ENCODE measurements at regions not wholly inside any gene's neighbourhood (a gene's known extent, or its start where the extent isn't known, plus 50 kb on each side); places are given as distances from the start of the nearest gene placed in this dataset.

DNA sequence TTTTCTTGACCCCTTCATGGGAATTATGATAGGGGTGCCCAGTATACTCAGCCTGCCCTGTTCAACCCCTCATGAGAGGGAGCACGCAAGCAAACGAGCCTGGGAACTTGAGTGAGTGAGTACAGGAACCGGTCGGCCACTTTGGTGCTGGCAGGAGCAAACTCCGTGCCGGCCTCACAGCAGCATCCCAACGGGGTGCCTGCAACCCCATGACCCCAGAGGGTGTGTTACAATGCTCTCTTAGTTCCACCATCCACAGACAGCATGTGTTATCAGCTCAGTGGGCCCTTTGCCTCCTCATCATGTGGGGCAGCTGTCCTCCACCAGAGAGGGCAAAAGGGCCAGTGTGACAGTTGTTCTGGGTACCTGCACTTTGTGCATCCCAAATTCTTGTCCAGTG, 289.8 kb downstream of the FRK start:
- Mint-ChIP-seq H3K4me3 (no peak overlapping the region), H3K9me3 (peaks cover 0 to 2% (median 0%) of the 10 kb centered on the region in 7 donors), H3K27ac (no peak overlapping the region), H3K36me3 (no peaks in the 10 kb centered on the region), H3K27me3 (ENCODE audit: low read depth in 3 of 3) (no peaks in the 10 kb centered on the region), H3K4me1 (no peaks in the 10 kb centered on the region)
- H3K9me3 ChIP-seq (replicated peaks in 1 of 2; ENCODE audit: control insufficient read depth in 1 of 2, insufficient read depth in 1 of 2, low read length in 2 of 2): peaks cover 0 to 3% of the 10 kb centered on the region in 2 donors
- 94% methylated on average over 7 of the region's 7 CpGs for WGBS (ENCODE audit: insufficient coverage)
- intact Hi-C loops (cut with micrococcal nuclease): no loop called here
- no peaks in the 10 kb centered on the region for H3K79me2 ChIP-seq (ENCODE audit: insufficient read depth, low read length)
- H3K36me3 ChIP-seq (replicated peaks in 1 of 2; ENCODE audit: control insufficient read depth in 1 of 2, insufficient read depth in 2 of 2, low read length in 2 of 2): no peaks in the 10 kb centered on the region
- no peak overlapping the region for H3K27ac ChIP-seq (ENCODE audit: low read depth in 1 of 2, low read length in 2 of 2)
- TF ChIP-seq, protein P1, sequence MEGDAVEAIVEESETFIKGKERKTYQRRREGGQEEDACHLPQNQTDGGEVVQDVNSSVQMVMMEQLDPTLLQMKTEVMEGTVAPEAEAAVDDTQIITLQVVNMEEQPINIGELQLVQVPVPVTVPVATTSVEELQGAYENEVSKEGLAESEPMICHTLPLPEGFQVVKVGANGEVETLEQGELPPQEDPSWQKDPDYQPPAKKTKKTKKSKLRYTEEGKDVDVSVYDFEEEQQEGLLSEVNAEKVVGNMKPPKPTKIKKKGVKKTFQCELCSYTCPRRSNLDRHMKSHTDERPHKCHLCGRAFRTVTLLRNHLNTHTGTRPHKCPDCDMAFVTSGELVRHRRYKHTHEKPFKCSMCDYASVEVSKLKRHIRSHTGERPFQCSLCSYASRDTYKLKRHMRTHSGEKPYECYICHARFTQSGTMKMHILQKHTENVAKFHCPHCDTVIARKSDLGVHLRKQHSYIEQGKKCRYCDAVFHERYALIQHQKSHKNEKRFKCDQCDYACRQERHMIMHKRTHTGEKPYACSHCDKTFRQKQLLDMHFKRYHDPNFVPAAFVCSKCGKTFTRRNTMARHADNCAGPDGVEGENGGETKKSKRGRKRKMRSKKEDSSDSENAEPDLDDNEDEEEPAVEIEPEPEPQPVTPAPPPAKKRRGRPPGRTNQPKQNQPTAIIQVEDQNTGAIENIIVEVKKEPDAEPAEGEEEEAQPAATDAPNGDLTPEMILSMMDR (IDR thresholded peaks at IDR 0.05): no peak
- no peaks in the 10 kb centered on the region for H3K27me3 ChIP-seq (ENCODE audit: control insufficient read depth in 2 of 2, insufficient read depth in 2 of 2, low read length in 2 of 2)
- no peaks in the 10 kb centered on the region for H3K4me1 ChIP-seq (ENCODE audit: control insufficient read depth in 1 of 2, insufficient read depth in 2 of 2, low read length in 2 of 2)
- no peak overlapping the region for H3K4me2 ChIP-seq (replicated peaks; ENCODE audit: extremely low read depth, low read length, poor library complexity, severe bottlenecking)
- DNase-seq: no peak
- no peaks in the 10 kb centered on the region for H4K20me1 ChIP-seq (ENCODE audit: insufficient read depth, low read length)
- no peak overlapping the region for H3K9ac ChIP-seq (ENCODE audit: insufficient read depth, low read length, poor library complexity, severe bottlenecking)
- H2AFZ ChIP-seq (ENCODE audit: insufficient read depth, low read depth, low read length, poor library complexity, severe bottlenecking): no peak overlapping the region
- no peak overlapping the region for H3K4me3 ChIP-seq (replicated peaks in 1 of 3; ENCODE audit: low read depth in 2 of 3, low read length in 3 of 3)

DNA sequence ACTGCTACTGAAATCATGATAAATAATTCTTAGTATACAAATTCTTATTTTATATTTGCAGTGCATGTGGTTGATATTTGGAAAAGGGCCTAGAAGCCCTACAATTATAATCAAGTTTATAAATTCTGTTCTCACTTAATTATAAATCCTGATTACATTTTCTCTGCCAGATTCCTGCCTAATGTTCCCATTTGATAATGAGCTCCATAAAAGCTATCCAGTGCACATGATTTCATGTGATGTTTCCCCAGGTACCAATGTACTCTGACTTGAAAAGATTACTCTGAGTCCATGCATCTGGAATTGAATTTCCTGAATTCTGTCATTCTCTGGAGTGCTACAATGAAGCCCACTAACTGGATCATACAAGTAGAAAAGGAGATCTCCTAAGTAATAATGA, 292.2 kb downstream of the FRK start:
- H3K79me2 ChIP-seq (ENCODE audit: insufficient read depth, low read length): no peaks in the 10 kb centered on the region
- H3K4me2 ChIP-seq (replicated peaks; ENCODE audit: extremely low read depth, low read length, poor library complexity, severe bottlenecking): no peak overlapping the region
- no peaks in the 10 kb centered on the region for H3K4me1 ChIP-seq (ENCODE audit: control insufficient read depth in 1 of 2, insufficient read depth in 2 of 2, low read length in 2 of 2)
- Mint-ChIP-seq H3K27me3 (ENCODE audit: low read depth in 3 of 3) (peaks cover 0 to 1% (median 0%) of the 10 kb centered on the region in 3 donors), H3K4me1 (no peaks in the 10 kb centered on the region), H3K9me3 (peaks cover 0 to 7% (median 3%) of the 10 kb centered on the region in 7 donors), H3K36me3 (no peaks in the 10 kb centered on the region), H3K4me3 (no peak overlapping the region), H3K27ac (no peak overlapping the region)
- no peak overlapping the region for H2AFZ ChIP-seq (ENCODE audit: insufficient read depth, low read depth, low read length, poor library complexity, severe bottlenecking)
- intact Hi-C loops (cut with micrococcal nuclease): no loop called here
- peaks cover 0 to 3% of the 10 kb centered on the region in 2 donors for H3K9me3 ChIP-seq (replicated peaks in 1 of 2; ENCODE audit: control insufficient read depth in 1 of 2, insufficient read depth in 1 of 2, low read length in 2 of 2)
- H4K20me1 ChIP-seq (ENCODE audit: insufficient read depth, low read length): no peaks in the 10 kb centered on the region
- H3K27me3 ChIP-seq (ENCODE audit: control insufficient read depth in 2 of 2, insufficient read depth in 2 of 2, low read length in 2 of 2): no peaks in the 10 kb centered on the region
- no peaks in the 10 kb centered on the region for H3K36me3 ChIP-seq (replicated peaks in 1 of 2; ENCODE audit: control insufficient read depth in 1 of 2, insufficient read depth in 2 of 2, low read length in 2 of 2)
- DNase-seq: no peak
- TF ChIP-seq, protein P1 (IDR thresholded peaks at IDR 0.05): no peak
- no peak overlapping the region for H3K9ac ChIP-seq (ENCODE audit: insufficient read depth, low read length, poor library complexity, severe bottlenecking)
- no peak overlapping the region for H3K4me3 ChIP-seq (replicated peaks in 1 of 3; ENCODE audit: low read depth in 2 of 3, low read length in 3 of 3)
- H3K27ac ChIP-seq (ENCODE audit: low read depth in 1 of 2, low read length in 2 of 2): no peak overlapping the region
